Pulmonary artery endothelial cell (primary cell): ENCODE measurements at regions not wholly inside any gene's neighbourhood (a gene's known extent, or its start where the extent isn't known, plus 50 kb on each side); places are given as distances from the start of the nearest gene placed in this dataset.
"Not testable (repeated sequence)": the region's sequence is repeated elsewhere in the genome, so short reads cannot be mapped to it uniquely, and the experiment has no call there.

Experiments
- DNase-seq: peaks from one replicate; pipeline ENCODE4 v3.0.0-alpha.2; 2011; ENCODE audit warnings: low read depth, low spot score

GRCh38 chr1:199202331-199202730, 563.5 kb downstream of the PTPRC start:
- DNase-seq = peak; percentile 39

DNA sequence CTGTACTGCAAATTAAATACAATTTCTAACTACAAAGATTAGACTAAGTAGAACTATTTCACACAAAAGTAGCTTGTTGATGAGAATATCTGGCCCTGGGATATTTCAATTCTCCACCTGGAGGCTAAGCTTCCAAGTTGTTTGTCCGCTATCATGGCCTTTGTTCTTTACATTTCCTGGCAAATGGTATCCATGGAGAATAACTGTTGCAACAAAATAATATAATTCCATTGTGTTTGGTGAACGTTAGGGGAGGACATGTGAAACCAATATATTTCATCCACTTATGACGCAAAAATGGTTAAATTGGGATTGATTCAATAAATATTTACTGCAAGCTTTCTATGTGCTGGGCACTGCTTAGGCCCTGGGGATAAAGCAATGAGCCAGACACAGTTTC, 565.4 kb downstream of the PTPRC start:
- peak; percentile 10 for DNase-seq

- DNase-seq = peak; percentile 7
These were observed 567.1 kb downstream of the PTPRC start for GRCh38 chr1:199205740-199206441.

DNA sequence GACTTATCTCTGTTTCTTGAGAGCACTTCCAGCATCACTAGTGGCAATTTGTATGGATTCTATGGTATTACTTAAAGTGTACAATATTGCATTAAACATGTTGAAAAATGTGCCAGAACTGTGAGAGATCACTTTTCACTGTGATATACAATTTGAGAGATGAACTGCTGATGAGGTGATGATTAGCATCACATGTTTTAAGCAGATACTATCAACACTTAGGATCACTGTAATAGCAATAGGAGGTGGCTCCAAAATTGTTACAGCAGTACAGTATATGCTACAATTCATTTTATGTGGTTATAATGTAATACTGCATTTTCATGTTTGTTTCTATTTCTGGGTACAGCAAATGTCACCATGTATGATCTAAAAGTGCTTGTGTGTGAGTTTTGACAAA, 570.0 kb downstream of the PTPRC start:
- no peak for DNase-seq

- DNase-seq = no peak
These were observed 579.2 kb downstream of the PTPRC start for GRCh38 chr1:199218065-199218464.

DNA sequence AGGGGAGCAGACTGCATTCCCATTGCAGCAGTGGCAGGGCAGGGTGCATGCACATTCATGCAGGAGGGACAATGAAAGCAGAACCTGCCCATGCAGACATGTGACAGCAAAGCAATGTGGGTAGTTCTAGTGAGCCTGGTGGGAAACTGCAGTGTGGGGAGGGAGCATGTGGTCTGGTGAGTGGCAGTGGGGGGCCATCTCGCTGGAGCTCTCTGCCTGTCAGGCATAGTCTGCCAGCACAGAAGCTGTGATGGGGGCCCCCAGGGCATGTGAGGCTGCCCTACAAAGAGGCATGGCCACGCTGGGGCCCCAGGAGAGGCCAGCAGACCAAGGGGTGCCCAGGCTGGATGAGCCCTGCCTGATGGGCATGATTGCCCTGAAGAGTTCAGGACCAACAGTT, 579.7 kb downstream of the PTPRC start:
- no peak for DNase-seq

DNA sequence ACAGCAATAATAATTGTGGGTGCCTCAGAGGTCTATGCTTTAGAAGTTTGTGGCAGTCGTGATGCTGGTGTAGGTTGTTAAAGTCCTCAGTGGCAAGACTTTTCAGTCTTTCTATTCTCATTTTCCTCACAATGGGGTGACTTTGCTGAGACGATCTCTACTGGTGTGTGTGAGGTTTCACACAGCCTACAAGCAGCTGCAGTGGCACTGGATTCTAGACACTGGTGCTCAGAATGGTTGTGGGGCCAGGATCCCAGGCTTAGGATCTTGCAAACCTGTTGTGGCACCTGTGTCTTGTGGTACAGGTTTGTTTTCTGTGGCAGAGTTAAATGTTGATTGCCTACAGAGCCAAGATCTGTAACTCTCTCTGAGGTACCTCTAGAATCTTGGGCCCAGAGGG, 581.2 kb downstream of the PTPRC start:
- DNase-seq = no peak

GRCh38 chr1:199221371-199222150, 582.7 kb downstream of the PTPRC start:
- no peak for DNase-seq

DNA sequence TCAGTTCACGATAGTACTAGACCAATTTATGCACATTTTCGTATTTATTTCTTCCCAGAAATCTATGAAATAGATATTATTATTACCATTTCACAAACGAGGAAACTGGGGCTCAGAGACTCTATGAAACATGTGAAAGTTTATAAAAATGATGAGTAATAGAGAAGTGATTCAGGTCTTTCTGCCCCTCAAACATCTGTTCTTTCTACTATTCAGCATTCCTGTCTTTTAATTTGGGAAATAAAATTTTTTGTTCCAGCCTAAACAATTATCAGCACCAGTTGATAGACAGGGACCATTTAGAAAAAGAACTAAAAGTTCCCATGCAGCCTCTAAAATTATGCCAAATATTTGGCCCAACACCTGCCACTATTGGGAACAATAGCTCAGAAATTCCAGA, 585.1 kb downstream of the PTPRC start:
- DNase-seq = no peak

DNA sequence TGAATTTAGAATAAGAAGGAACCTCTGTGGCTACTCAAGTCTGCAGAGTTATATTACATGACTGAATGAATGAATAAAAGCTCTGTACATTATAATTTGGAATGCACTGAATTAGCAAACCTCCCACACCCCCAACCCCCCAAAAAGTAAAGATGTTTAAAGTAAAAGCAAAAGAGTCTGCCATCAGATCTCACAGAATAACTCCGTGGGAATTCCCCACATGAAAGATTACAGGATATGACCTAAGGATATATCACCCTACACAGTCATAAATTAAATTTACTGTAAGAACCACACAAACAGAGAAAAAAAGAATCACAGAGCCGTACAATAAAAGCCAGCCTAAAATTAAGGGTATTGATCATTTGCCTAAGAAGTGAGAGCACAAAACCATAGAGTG, 587.3 kb downstream of the PTPRC start:
- DNase-seq = no peak

DNA sequence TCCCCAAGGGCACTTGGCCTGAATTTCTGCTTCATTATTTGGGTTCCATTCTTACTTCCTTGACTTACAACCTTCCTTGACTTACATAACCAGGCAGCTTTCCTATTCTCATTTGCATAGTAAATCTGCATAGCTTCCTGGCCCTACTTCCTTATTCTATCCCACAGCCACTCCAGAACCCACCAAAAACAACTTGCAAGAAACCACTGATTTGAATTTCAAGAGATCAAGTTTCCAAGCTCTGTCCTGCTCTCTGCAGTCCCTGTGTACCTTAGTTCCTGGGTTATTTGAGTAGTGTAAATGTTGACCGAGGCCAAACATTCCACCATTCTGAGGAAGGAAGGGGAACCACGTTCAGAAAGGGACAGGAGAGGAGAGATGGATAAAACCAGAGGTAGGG, 603.3 kb downstream of the PTPRC start:
- DNase-seq = no peak

DNA sequence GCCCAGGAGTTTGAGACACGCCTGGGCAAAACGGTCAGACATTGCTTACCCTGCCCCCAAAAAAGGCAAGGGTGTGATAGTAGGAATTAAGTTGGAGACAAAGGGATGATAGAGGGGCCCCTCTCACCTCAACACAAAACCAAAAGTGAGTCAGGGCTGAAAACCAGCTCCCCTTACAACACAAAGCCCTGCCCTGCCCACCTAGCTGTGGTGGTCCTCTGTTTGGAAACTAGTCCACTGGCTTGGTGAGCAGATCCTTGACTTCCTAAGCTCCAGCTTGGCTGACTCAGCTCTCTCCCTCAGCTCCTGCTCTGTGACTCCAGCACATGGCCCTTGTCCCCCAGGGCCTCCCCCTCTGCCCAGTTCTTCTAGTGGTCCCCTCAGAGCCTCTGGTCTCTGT, 603.8 kb downstream of the PTPRC start:
- DNase-seq = no peak

GRCh38 chr1:199243423-199244061, 604.7 kb downstream of the PTPRC start:
- no peak for DNase-seq

DNA sequence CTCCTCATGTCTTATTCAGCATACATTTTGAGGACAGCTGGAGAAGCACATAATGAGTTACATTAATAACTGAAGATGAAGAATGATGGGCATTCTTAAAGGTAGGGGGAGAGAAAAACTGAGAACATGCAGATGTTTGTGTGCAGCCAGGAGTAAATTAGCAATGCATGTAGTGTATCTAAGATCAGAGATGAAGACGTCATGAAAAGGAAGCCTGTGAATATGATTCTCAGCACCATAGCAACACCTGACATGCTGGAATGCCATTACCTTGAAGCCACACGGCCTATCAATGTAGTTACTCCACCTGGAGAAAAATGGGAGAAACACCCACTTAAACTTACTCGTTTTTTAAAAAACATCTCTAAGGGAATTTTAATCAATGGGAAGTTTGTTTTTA, 607.1 kb downstream of the PTPRC start:
- DNase-seq = no peak

- no peak for DNase-seq
These were observed 607.9 kb downstream of the PTPRC start for GRCh38 chr1:199246716-199247115.

GRCh38 chr1:199247891-199248290, 609.1 kb downstream of the PTPRC start:
- no peak for DNase-seq

- not testable (repeated sequence) for DNase-seq
These were observed 615.2 kb downstream of the PTPRC start for GRCh38 chr1:199254040-199254439.

GRCh38 chr1:199261328-199261727, 622.5 kb downstream of the PTPRC start:
- DNase-seq = no peak

GRCh38 chr1:199264283-199264682, 625.4 kb downstream of the PTPRC start:
- no peak for DNase-seq

DNA sequence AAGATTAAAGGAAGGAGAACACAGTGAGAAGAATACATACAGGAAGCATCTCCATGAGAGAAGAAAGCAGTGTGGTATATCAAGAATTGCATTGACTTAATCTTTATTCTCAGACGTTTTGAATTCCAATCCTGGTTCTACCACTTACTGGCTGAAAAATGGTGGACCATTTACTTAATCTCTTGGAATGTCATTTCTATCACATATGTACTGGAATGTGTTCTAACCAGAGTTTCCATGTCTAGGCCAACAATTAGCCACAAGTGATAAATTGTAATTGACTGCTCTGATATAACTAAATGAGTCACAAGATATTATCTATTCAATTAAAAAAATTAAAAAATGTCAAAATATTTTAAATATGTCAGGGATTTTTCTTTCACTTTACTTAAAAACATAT, 626.1 kb downstream of the PTPRC start:
- DNase-seq = no peak

GRCh38 chr1:199265319-199265718, 626.5 kb downstream of the PTPRC start:
- DNase-seq = no peak

DNA sequence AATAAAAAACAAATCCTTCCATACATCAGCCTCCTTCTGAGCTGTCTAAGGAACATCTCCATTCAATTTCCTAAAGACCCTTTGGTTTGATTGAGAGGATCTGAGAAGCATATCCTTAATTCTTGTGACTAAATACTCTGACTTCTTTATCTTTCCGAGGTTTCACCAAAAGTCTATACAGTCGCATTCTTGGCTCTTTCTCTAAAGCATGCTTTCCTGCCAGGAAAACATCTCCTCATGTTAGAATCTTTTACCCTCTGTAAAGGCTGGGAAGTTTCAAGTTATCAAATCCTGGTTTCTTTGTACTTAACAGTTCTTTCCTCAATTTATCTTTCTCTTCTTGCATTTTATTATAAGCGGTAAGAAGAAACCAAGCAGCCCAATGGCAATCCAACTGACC, 630.4 kb downstream of the PTPRC start:
- DNase-seq = no peak

GRCh38 chr1:199272139-199272544, 633.3 kb downstream of the PTPRC start:
- DNase-seq = peak; percentile 8
